C4-2B (cell line): ENCODE measurements at regions not wholly inside any gene's neighbourhood (a gene's known extent, or its start where the extent isn't known, plus 50 kb on each side); places are given as distances from the start of the nearest gene placed in this dataset.

Source experiments
- ZFX ChIP-seq: fragments of 450-650 bp; IDR thresholded peaks from 2 replicates; pipeline ENCODE4 v1.6.1; 2017
- TF ChIP-seq, protein P1 (sequence below): fragments of 450-650 bp; conservative IDR thresholded peaks from 2 replicates; pipeline ENCODE4 v1.5.1; 2017; ENCODE audit warnings: mild to moderate bottlenecking

DNA sequence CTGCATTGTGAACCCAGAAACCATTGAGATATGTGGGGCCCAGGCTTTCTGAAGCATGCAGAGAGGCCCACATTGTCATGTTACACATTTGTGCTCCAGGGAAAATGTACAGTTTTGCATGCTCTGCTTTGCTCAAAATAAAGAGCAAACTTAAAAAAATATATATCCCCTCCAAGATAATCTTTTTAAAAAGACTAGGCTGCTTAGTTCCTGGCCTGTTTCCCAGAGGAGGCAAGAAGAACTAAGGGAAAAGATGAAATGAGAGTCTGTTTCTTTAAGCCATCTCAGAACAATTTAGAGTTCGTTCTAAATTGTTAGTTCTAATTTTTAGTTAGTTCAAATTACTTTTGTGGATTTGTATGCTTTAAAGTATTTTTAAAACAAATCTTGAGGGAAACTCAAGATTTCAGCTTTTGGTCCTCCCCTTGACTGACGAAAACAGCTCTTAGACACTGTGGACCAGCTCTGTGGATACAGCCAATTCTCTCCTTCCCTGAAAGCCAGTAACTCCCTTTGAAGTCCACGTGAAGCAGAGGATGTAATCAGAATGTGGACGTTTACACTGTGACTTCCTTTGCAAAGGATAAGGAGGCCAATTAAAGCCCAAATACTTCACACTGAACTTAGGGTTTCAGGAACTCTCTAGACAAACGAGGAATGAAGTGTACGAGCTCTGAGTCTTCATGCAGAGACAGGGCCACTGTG is 84.7 kb downstream of the CD164 start:
- TF ChIP-seq, protein P1, sequence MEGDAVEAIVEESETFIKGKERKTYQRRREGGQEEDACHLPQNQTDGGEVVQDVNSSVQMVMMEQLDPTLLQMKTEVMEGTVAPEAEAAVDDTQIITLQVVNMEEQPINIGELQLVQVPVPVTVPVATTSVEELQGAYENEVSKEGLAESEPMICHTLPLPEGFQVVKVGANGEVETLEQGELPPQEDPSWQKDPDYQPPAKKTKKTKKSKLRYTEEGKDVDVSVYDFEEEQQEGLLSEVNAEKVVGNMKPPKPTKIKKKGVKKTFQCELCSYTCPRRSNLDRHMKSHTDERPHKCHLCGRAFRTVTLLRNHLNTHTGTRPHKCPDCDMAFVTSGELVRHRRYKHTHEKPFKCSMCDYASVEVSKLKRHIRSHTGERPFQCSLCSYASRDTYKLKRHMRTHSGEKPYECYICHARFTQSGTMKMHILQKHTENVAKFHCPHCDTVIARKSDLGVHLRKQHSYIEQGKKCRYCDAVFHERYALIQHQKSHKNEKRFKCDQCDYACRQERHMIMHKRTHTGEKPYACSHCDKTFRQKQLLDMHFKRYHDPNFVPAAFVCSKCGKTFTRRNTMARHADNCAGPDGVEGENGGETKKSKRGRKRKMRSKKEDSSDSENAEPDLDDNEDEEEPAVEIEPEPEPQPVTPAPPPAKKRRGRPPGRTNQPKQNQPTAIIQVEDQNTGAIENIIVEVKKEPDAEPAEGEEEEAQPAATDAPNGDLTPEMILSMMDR, result no peak
- no peak for TF ChIP-seq ZFX
